RWPE2 (cell line): ENCODE measurements at regions not wholly inside any gene's neighbourhood (a gene's known extent, or its start where the extent isn't known, plus 50 kb on each side); places are given as distances from the start of the nearest gene placed in this dataset.

Experiments
- ATAC-seq: fragments of 200-7000 bp; cut with Tn5 transposase; 3 replicates; pipeline ENCODE4 v1.9.1; 2021; ENCODE audit warnings: low read depth
- DNase-seq: peaks from one replicate; pipeline ENCODE4 v3.0.0-alpha.2; 2020; ENCODE audit warnings: low spot score
- H3K27ac ChIP-seq: fragments of 450-650 bp; 2 replicates; pipeline ENCODE4 v1.5.1; 2017; ENCODE audit warnings: mild to moderate bottlenecking; ENCODE audit not compliant: poor library complexity, severe bottlenecking
- H3K27me3 ChIP-seq: fragments of 250-450 bp; sonication (Bioruptor Pico); 2 replicates; pipeline ENCODE4 v1.5.1; 2021; ENCODE audit warnings: mild to moderate bottlenecking, moderate library complexity; ENCODE audit not compliant: insufficient read depth, poor library complexity, severe bottlenecking
- H3K36me3 ChIP-seq: fragments of 250-450 bp; sonication (Bioruptor Pico); 2 replicates; pipeline ENCODE4 v1.5.1; 2020; ENCODE audit warnings: low read depth, mild to moderate bottlenecking, moderate library complexity
- H3K4me1 ChIP-seq: fragments of 250-450 bp; sonication (Bioruptor Pico); 2 replicates; pipeline ENCODE4 v1.5.1; 2021; ENCODE audit warnings: mild to moderate bottlenecking, moderate library complexity; ENCODE audit not compliant: insufficient read depth, poor library complexity, severe bottlenecking
- H3K4me3 ChIP-seq: fragments of 250-450 bp; sonication (Bioruptor Pico); 2 replicates; pipeline ENCODE4 v1.5.1; 2021; ENCODE audit warnings: mild to moderate bottlenecking, moderate library complexity; ENCODE audit not compliant: severe bottlenecking
- H3K9me3 ChIP-seq: fragments of 250-450 bp; sonication (Bioruptor Pico); 2 replicates; pipeline ENCODE4 v1.5.1; 2021; ENCODE audit warnings: mild to moderate bottlenecking, moderate library complexity; ENCODE audit not compliant: severe bottlenecking
- CTCF ChIP-seq: fragments of 450-650 bp; IDR thresholded peaks from one replicate; pipeline ENCODE4 v1.5.1; 2017; ENCODE audit warnings: mild to moderate bottlenecking, moderate library complexity; ENCODE audit not compliant: poor library complexity, severe bottlenecking

GRCh38 chr12:14138495-14138894 lies 157.1 kb upstream of the GRIN2B start:
- H3K27ac ChIP-seq = no peak overlapping the region
- ATAC-seq (no peak), DNase-seq (no peak)
- no peaks in the 10 kb centered on the region for H3K36me3 ChIP-seq
- no peaks in the 10 kb centered on the region for H3K9me3 ChIP-seq
- H3K4me3 ChIP-seq = no peak overlapping the region
- no peaks in the 10 kb centered on the region for H3K27me3 ChIP-seq
- TF ChIP-seq CTCF = no peak
- H3K4me1 ChIP-seq = no peaks in the 10 kb centered on the region

GRCh38 chr12:14148489-14149270 lies 167.3 kb upstream of the GRIN2B start:
- DNase-seq = no peak
- Histone ChIP-seq H3K9me3 (no peaks in the 10 kb centered on the region), H3K27me3 (no peaks in the 10 kb centered on the region), H3K36me3 (no peaks in the 10 kb centered on the region), H3K4me1 (no peaks in the 10 kb centered on the region), H3K27ac (no peak overlapping the region), H3K4me3 (no peak overlapping the region)
- no peak for ATAC-seq
- no peak for TF ChIP-seq CTCF

- TF ChIP-seq CTCF = no peak
- no peak for DNase-seq
- H3K4me3 ChIP-seq = no peak overlapping the region
- no peaks in the 10 kb centered on the region for H3K9me3 ChIP-seq
- H3K36me3 ChIP-seq = no peaks in the 10 kb centered on the region
- H3K27ac ChIP-seq = no peak overlapping the region
- ATAC-seq = no peak
- H3K4me1 ChIP-seq = no peaks in the 10 kb centered on the region
- H3K27me3 ChIP-seq = no peaks in the 10 kb centered on the region
Measured at GRCh38 chr12:14153803-14154202, 172.4 kb upstream of the GRIN2B start.

GRCh38 chr12:14156606-14157005 lies 175.2 kb upstream of the GRIN2B start:
- no peak for TF ChIP-seq CTCF
- Histone ChIP-seq H3K27me3 (no peaks in the 10 kb centered on the region), H3K9me3 (no peaks in the 10 kb centered on the region), H3K27ac (no peak overlapping the region), H3K36me3 (no peaks in the 10 kb centered on the region), H3K4me1 (no peaks in the 10 kb centered on the region), H3K4me3 (no peak overlapping the region)
- ATAC-seq (no peak), DNase-seq (no peak)

- TF ChIP-seq CTCF = no peak
- Histone ChIP-seq H3K27me3 (no peaks in the 10 kb centered on the region), H3K4me3 (no peak overlapping the region), H3K27ac (no peak overlapping the region), H3K36me3 (no peaks in the 10 kb centered on the region), H3K4me1 (no peaks in the 10 kb centered on the region), H3K9me3 (no peaks in the 10 kb centered on the region)
- ATAC-seq = no peak
- DNase-seq = no peak
Measured at GRCh38 chr12:14157088-14157747, 175.8 kb upstream of the GRIN2B start.
